ENCODE measurements at regions not wholly inside any gene's neighbourhood (a gene's known extent, or its start where the extent isn't known, plus 50 kb on each side); places are given as distances from the start of the nearest gene placed in this dataset.

GRCh38 chr4:35124106-35124505 is 1120.2 kb downstream of the ARAP2 start:
- TF ChIP-seq CTCF (IDR thresholded peaks at IDR 0.05; ENCODE audit: low read depth, low read length), result no peak
- DNase-seq (ENCODE audit: extremely low read depth, low read depth), result no peak

- no peak for TF ChIP-seq CTCF (IDR thresholded peaks at IDR 0.05; ENCODE audit: low read depth, low read length)
- DNase-seq (ENCODE audit: extremely low read depth, low read depth), result no peak
Measured at GRCh38 chr4:35125995-35126712, 1118.2 kb downstream of the ARAP2 start.

- DNase-seq (ENCODE audit: extremely low read depth, low read depth), result no peak
- TF ChIP-seq CTCF (IDR thresholded peaks at IDR 0.05; ENCODE audit: low read depth, low read length), result no peak
Measured at GRCh38 chr4:35138449-35138848, 1105.9 kb downstream of the ARAP2 start.

GRCh38 chr4:35147761-35148160 is 1096.6 kb downstream of the ARAP2 start:
- TF ChIP-seq CTCF (IDR thresholded peaks at IDR 0.05; ENCODE audit: low read depth, low read length), result no peak

GRCh38 chr4:35151816-35152572 is 1092.3 kb downstream of the ARAP2 start:
- DNase-seq (ENCODE audit: extremely low read depth, low read depth), result no peak
- no peak; the same call in 1 of the 2 replicates for TF ChIP-seq CTCF (IDR thresholded peaks at IDR 0.05; ENCODE audit: low read depth, low read length)

More at GRCh38 chr4:35147761-35148160, 1096.6 kb downstream of the ARAP2 start:
- DNase-seq (ENCODE audit: extremely low read depth, low read depth), result no peak

GRCh38 chr4:35163168-35163567 is 1081.1 kb downstream of the ARAP2 start:
- no peak for DNase-seq (ENCODE audit: extremely low read depth, low read depth)
- no peak for TF ChIP-seq CTCF (IDR thresholded peaks at IDR 0.05; ENCODE audit: low read depth, low read length)

- no peak for DNase-seq (ENCODE audit: extremely low read depth, low read depth)
- TF ChIP-seq CTCF (IDR thresholded peaks at IDR 0.05; ENCODE audit: low read depth, low read length), result no peak
Measured at GRCh38 chr4:35164063-35164462, 1080.3 kb downstream of the ARAP2 start.
